Peyer's patch (tissue), 4 donors: ENCODE measurements at regions not wholly inside any gene's neighbourhood (a gene's known extent, or its start where the extent isn't known, plus 50 kb on each side); places are given as distances from the start of the nearest gene placed in this dataset.

Experiments
- CTCF ChIP-seq, 6 experiments: fragments of 450-650 bp in 4 of 6; fragments of 200-600 bp in 2 of 6; sonication (generic) in 1 of 6; IDR thresholded peaks; one replicate each; pipeline ENCODE4 v1.5.1; 2017 to 2019; ENCODE audit warnings: antibody characterized with exemption in 6 of 6, mild to moderate bottlenecking in 3 of 6, moderate library complexity in 1 of 6
- POLR2A ChIP-seq, 2 donors: fragments of 450-650 bp; IDR thresholded peaks; one replicate each; pipeline ENCODE4 v1.5.1; 2017; ENCODE audit warnings: antibody characterized with exemption in 2 of 2, mild to moderate bottlenecking in 2 of 2, moderate library complexity in 2 of 2

GRCh38 chr6:21992178-21992967, 304.5 kb downstream of the PRL start:
- no peak for TF ChIP-seq CTCF (IDR thresholded peaks at IDR 0.05)
- TF ChIP-seq POLR2A (IDR thresholded peaks at IDR 0.05), result no peak
